HG03521 (cell line): ENCODE measurements at regions not wholly inside any gene's neighbourhood (a gene's known extent, or its start where the extent isn't known, plus 50 kb on each side); places are given as distances from the start of the nearest gene placed in this dataset.

Experiments used
- ATAC-seq: cut with Tn5 transposase; IDR thresholded peaks from one replicate; pipeline ENCODE4 v1.9.1; 2021; ENCODE audit warnings: mild to moderate bottlenecking, moderate library complexity; ENCODE audit not compliant: unreplicated experiment

DNA sequence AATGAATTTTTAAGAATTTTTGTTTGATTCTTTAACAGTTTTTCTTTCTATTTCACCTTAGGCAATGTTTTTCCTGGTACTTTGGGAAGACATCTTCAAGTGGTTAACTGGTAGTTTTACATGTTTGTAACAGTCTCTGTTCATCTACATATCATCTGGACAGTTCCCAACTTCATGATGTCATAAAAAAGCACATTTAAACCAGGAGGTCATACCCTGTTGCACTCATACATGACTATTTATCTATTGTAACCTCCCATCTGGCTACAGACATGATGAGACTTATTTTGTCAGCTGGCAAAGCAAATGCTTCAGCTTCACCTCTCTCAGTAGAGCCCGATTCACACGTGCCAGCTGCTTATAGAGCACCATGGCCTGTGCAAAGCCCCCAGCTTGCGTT lies 99.8 kb upstream of the YPEL5 start:
- ATAC-seq, result no peak

- ATAC-seq, result no peak
Observed at GRCh38 chr2:30048636-30049175, 98.1 kb upstream of the YPEL5 start.

DNA sequence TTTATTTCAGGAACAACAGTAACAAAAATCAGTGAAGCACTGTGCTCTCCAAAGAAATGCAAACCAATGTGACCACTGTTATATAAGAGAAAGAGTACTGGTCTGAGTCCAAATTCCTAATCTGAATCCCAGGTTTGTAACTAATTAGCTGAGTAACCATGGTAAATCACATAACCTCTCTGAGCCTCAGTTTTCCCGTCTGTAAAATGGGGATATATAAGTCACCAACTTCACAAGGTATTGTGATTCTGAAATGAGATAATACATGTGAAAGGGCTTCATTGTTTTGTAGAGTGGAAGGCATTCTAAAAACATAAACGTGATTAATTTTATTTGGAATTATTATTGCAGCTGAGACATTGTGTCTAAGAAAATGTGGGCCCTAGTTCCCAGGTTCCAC lies 91.3 kb upstream of the YPEL5 start:
- no peak for ATAC-seq

- ATAC-seq, result no peak
Observed at GRCh38 chr2:30060562-30060961, 86.2 kb upstream of the YPEL5 start.

GRCh38 chr2:30068067-30068466 lies 78.7 kb upstream of the YPEL5 start:
- no peak for ATAC-seq

DNA sequence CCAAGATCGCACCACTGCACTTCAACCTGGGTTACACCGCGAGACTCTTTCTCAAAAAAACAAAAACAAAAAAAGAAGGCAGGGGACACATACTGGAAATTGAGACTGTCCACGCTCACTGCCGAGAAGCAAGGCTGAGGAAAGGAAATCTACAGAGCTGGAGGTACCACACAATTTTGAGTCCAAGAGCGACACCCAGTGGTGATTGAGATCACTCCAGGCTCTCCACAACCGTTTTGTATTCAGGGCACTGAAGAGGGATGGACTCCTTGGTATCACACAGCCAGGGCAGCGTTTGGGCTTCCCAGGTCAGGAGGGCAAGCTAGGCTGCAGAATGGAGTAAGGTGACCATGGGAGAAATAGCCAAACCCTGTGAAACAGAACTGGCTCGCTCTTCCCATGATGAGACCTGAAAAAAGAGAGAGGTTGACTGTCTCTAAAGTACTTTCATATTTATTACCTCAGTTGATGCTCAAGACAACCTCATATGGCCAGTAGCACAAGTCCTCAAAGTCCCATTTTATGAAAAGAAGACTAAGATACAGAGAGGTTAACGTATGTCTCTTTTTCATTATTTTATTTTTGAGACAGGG lies 74.5 kb upstream of the YPEL5 start:
- peak; percentile 84 for ATAC-seq

- no peak for ATAC-seq
Observed at GRCh38 chr2:30073523-30073922, 73.3 kb upstream of the YPEL5 start.

DNA sequence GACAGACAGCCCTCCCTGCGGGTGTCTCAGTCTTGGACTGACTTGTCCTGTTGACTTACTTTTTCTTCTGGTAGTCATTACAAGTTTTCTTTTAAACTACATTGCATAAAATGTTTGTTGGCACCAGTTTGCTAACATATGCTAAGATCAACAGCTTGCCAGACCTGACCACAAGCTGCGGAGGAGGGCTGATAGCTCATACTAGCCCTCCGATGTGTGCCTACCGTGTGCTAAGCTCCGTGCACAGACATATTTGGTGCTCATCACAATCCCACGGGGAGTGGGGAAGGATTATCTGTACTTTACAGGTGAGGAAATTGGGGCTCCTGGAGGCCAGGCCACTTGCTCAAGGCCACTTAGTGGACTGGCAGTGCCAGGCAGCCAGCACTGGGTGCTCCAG lies 72.8 kb upstream of the YPEL5 start:
- no peak for ATAC-seq

DNA sequence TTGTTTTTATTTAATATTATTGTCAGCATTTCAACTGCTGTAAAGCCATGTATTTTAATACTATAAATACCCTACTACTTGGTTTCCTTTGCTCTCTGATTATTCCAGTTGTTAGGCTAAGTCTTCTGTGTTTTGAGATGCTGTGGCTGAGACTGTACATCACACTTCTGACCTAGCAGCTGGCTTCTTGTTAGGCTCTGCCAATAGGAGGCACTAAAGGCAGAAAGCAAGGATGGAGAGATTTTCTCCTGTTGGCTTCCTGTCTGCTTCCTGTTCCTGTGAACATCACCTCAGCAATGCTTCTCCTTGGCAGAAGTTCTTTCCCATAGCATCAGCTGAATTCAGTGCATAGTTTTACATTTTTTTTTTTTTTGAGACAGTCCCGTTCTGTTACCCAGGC lies 68.3 kb upstream of the YPEL5 start:
- ATAC-seq, result no peak

DNA sequence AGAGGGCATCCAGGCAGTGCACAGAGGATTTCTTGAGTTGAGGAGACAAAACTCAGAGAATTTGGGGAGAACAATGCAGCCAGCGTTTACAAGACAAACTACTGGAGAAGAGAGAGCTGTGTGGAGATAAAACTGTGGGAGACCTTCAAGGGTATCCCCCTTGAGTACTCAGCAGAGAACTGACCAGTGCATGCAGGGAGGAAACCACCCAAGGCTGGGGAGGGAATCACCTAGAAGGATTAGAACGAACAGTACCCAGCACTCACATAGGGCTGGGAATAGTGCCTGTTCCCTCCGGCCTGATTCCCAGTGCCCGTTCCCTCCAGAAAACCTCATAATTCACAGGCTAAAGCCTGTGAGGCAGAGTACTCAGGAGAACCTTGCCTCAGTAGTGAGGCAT lies 61.9 kb upstream of the YPEL5 start:
- ATAC-seq, result no peak

GRCh38 chr2:30089171-30089570 lies 57.6 kb upstream of the YPEL5 start:
- ATAC-seq, result no peak

DNA sequence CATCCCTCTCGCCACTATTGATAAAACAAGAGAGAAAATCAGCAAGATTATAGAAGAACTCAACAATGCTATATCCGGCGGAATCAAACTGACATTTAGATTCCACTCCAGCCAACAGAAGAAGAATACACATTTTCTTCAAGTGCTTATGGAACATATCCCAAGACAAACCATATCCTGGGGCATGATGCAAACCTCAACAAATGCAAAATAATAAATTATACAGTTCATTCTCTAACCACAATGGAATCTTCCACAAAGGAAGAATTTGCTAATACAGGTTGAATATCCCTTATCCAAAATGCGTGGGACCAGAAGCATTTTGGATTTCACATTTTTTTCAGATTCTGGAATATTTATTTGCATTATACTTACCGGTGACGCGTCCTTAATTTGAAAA lies 51.4 kb upstream of the YPEL5 start:
- no peak for ATAC-seq

DNA sequence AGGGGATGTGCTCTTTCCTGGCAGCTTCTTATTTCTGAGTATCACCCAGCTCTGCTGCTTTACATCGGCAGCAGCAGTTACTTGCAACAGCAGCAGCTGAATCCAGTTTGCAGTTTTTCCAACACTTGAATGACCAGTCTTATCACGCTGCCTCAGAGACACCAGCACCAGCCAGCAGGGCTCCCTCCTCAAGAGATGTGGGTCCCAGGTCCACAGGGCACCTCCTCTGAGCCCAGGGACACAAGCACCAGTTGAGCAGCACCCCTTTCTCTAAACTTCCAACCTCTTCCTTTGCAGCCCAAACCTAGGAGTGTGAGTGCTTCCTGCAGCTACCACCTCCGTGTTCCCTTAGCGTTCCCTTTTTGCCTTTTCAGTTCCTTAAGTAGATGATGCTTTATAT lies 50.4 kb upstream of the YPEL5 start:
- no peak for ATAC-seq
